B cell (primary cell): ENCODE measurements at regions not wholly inside any gene's neighbourhood (a gene's known extent, or its start where the extent isn't known, plus 50 kb on each side); places are given as distances from the start of the nearest gene placed in this dataset.

Source experiments
- ATAC-seq: fragments of 200-7000 bp; cut with Tn5 transposase; one replicate; pipeline ENCODE4 v1.10.0; 2021; ENCODE audit warnings: low read depth, mild to moderate bottlenecking, moderate number of reproducible peaks, moderate library complexity
- CTCF ChIA-PET: fragments of 350-600 bp; sonication (Branson Sonifier 250); formaldehyde crosslinking; loops from one replicate; lab custom pipeline; 2021; ENCODE audit warnings: antibody characterized with exemption, inconsistent platforms; lab: Charles Lee
- POLR2A ChIA-PET: fragments of 350-600 bp; sonication (Branson Sonifier 250); formaldehyde crosslinking; loops from one replicate; lab custom pipeline; 2021; ENCODE audit warnings: antibody characterized with exemption; lab: Charles Lee
- DNase-seq: peaks from one replicate; pipeline ENCODE4 v3.0.0; 2013
- H2AFZ ChIP-seq: 2 replicates; pipeline ENCODE4 v1.6.1; 2012; ENCODE audit warnings: mild to moderate bottlenecking, low read depth, low read length; ENCODE audit not compliant: insufficient read depth, poor library complexity, severe bottlenecking
- H3K27ac ChIP-seq, 2 donors: 1 replicate in 1 of 2; 2 replicates in 1 of 2; pipeline ENCODE4 v1.5.1; 2012 to 2013; ENCODE audit warnings: low read length in 2 of 2, mild to moderate bottlenecking in 2 of 2, moderate library complexity in 1 of 2
- H3K27me3 ChIP-seq, 4 experiments: fragments of 200-600 bp in 1 of 4; sonication (generic) in 1 of 4; replicated peaks in 1 of 4; 1 replicate in 2 of 4; 2 replicates in 2 of 4; pipeline versions ENCODE4 v1.6.1 to v1.7.0; 2013 to 2016; ENCODE audit warnings: low read length in 3 of 4, mild to moderate bottlenecking in 2 of 4, mixed read lengths in 1 of 4, moderate library complexity in 1 of 4; ENCODE audit not compliant: insufficient read depth in 4 of 4, control insufficient read depth in 3 of 4; ENCODE audit errors: control extremely low read depth in 1 of 4
- H3K36me3 ChIP-seq, 2 experiments: replicated peaks in 1 of 2; 1 replicate in 1 of 2; 2 replicates in 1 of 2; pipeline versions ENCODE4 v1.6.1 to v1.7.1; 2013; ENCODE audit warnings: low read length in 1 of 2; ENCODE audit not compliant: insufficient read depth in 2 of 2, control insufficient read depth in 1 of 2; ENCODE audit errors: control extremely low read depth in 1 of 2, extremely low read depth in 1 of 2
- H3K4me1 ChIP-seq, 2 donors: fragments of 200-600 bp in 1 of 2; sonication (generic) in 1 of 2; 1 replicate in 1 of 2; 2 replicates in 1 of 2; pipeline versions ENCODE4 v1.5.1 to v1.6.1; 2013 to 2017; ENCODE audit warnings: low read length in 2 of 2; ENCODE audit not compliant: control insufficient read depth in 2 of 2, insufficient read depth in 2 of 2
- H3K4me2 ChIP-seq: replicated peaks from 2 replicates; pipeline ENCODE3; 2012; ENCODE audit warnings: mild to moderate bottlenecking, low read depth, low read length; ENCODE audit not compliant: poor library complexity, severe bottlenecking
- H3K4me3 ChIP-seq, 5 experiments: fragments of 200-600 bp in 1 of 5; sonication (generic) in 1 of 5; 1 replicate in 3 of 5; 2 replicates in 2 of 5; pipeline versions ENCODE4 v1.5.1 to v1.7.0; 2011 to 2016; ENCODE audit warnings: low read length in 4 of 5, mild to moderate bottlenecking in 4 of 5, low read depth in 2 of 5, control low read depth in 1 of 5, moderate library complexity in 1 of 5; ENCODE audit not compliant: insufficient read depth in 1 of 5; ENCODE audit errors: control extremely low read depth in 1 of 5, extremely low read depth in 1 of 5
- H3K79me2 ChIP-seq: fragments of 200-600 bp; sonication (generic); one replicate; pipeline ENCODE4 v1.6.0; 2016; ENCODE audit warnings: low read length; ENCODE audit not compliant: control insufficient read depth, insufficient read depth
- H3K9ac ChIP-seq: fragments of 200-600 bp; sonication (generic); 2 replicates; pipeline ENCODE4 v1.6.1; 2017; ENCODE audit warnings: mild to moderate bottlenecking, low read length, moderate library complexity
- H3K9me3 ChIP-seq, 3 donors: one replicate each; pipeline versions ENCODE4 v1.6.1 to v1.7.1; 2013; ENCODE audit warnings: low read length in 2 of 3; ENCODE audit not compliant: control insufficient read depth in 2 of 3, insufficient read depth in 1 of 3; ENCODE audit errors: control extremely low read depth in 1 of 3
- H4K20me1 ChIP-seq: 2 replicates; pipeline ENCODE4 v1.6.0; 2012; ENCODE audit warnings: mild to moderate bottlenecking, low read length; ENCODE audit not compliant: insufficient read depth, control insufficient read depth, poor library complexity, severe bottlenecking
- H3K27ac Mint-ChIP-seq: one replicate; pipeline ENCODE4 v1.8.0; 2021; ENCODE audit warnings: mixed read lengths
- H3K27me3 Mint-ChIP-seq: one replicate; pipeline ENCODE4 v1.8.0; 2021; ENCODE audit warnings: mixed read lengths
- H3K4me1 Mint-ChIP-seq: one replicate; pipeline ENCODE4 v1.8.0; 2021; ENCODE audit warnings: mixed read lengths
- H3K4me3 Mint-ChIP-seq: one replicate; pipeline ENCODE4 v1.8.0; 2021; ENCODE audit warnings: mixed read lengths
- H3K9me3 Mint-ChIP-seq: one replicate; pipeline ENCODE4 v1.8.0; 2022; ENCODE audit warnings: mixed read lengths; ENCODE audit not compliant: insufficient read depth
- EZH2 ChIP-seq: IDR thresholded peaks from 2 replicates; pipeline ENCODE4 v1.6.1; 2012; ENCODE audit warnings: borderline replicate concordance, low read depth, mild to moderate bottlenecking, moderate library complexity, low read length; ENCODE audit not compliant: insufficient read depth, poor library complexity, severe bottlenecking
- WGBS: methylation state at CpG from one replicate; pipeline ENCODE4 v1.1.5; 2013; ENCODE audit warnings: missing lambda C conversion rate; ENCODE audit not compliant: insufficient coverage; 5-methylcytosine and 5-hydroxymethylcytosine counted together
- intact Hi-C: fragments of 100-400 bp; cut with micrococcal nuclease; formaldehyde crosslinking; loops from one replicate; pipeline ENCODE4 v1.10.0; 2022
- TF ChIP-seq, protein P1 (sequence below): fragments of 200-600 bp; IDR thresholded peaks from one replicate; pipeline ENCODE4 v1.8.0; 2022; ENCODE audit warnings: antibody characterized with exemption, mild to moderate bottlenecking

DNA sequence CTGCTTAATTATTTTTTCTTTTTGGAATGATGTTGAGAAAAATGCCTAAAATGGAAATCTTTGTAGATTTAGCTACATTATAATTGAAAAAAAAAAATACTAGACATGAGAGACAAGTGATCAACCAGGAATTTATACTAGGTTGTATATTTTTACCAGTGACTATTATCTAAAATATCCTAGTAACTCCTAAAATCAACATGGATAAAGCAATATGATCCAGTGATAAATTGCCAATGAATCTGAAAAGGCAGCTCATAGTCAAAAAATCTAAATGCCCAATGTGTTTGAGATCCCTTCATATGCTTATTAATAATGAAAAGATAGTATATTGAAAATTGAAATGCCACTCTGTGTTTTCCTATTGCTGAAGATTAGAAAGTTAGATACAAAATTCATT, 778.2 kb downstream of the MTRR start:
- Histone ChIP-seq H3K27ac (no peak overlapping the region), H2AFZ (no peak overlapping the region), H3K36me3 (no peaks in the 10 kb centered on the region), H4K20me1 (no peaks in the 10 kb centered on the region), H3K4me2 (no peak overlapping the region), H3K79me2 (no peaks in the 10 kb centered on the region), H3K9ac (no peak overlapping the region), H3K27me3 (no peaks in the 10 kb centered on the region), H3K4me1 (no peaks in the 10 kb centered on the region), H3K9me3 (no peaks in the 10 kb centered on the region), H3K4me3 (no peak overlapping the region)
- no peaks in the 10 kb centered on the region for H3K27me3 Mint-ChIP-seq
- no peak overlapping the region for H3K27ac Mint-ChIP-seq
- TF ChIP-seq, protein P1, sequence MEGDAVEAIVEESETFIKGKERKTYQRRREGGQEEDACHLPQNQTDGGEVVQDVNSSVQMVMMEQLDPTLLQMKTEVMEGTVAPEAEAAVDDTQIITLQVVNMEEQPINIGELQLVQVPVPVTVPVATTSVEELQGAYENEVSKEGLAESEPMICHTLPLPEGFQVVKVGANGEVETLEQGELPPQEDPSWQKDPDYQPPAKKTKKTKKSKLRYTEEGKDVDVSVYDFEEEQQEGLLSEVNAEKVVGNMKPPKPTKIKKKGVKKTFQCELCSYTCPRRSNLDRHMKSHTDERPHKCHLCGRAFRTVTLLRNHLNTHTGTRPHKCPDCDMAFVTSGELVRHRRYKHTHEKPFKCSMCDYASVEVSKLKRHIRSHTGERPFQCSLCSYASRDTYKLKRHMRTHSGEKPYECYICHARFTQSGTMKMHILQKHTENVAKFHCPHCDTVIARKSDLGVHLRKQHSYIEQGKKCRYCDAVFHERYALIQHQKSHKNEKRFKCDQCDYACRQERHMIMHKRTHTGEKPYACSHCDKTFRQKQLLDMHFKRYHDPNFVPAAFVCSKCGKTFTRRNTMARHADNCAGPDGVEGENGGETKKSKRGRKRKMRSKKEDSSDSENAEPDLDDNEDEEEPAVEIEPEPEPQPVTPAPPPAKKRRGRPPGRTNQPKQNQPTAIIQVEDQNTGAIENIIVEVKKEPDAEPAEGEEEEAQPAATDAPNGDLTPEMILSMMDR = no peak
- TF ChIP-seq EZH2 = no peak
- no peaks in the 10 kb centered on the region for H3K4me1 Mint-ChIP-seq
- DNase-seq (no peak), ATAC-seq (no peak)
- intact Hi-C loops = no loop called here
- peaks cover under 1% of the 10 kb centered on the region for H3K9me3 Mint-ChIP-seq
- ChIA-PET POLR2A (no interaction called here), CTCF (no interaction called here)
- no peak overlapping the region for H3K4me3 Mint-ChIP-seq

DNA sequence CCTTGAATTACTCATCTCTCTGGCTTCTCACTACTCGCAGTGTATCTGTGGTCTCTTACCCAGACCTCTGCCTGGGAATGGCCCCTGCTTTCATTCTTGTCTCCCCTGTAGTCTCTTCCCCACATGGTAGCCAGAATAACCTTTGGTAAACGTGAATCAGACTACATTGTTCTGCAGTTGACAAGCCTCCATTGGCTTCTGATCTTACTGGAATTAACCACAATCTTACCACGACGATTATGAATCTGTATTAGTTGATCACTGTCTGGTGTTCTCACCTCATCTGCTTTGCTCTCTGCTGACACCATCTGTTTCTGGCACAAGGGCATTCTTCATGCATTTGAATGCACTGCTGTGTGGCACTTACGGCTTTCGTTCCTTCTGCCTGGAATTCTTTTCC, 781.2 kb downstream of the MTRR start:
- Histone ChIP-seq H3K9me3 (no peaks in the 10 kb centered on the region), H3K36me3 (no peaks in the 10 kb centered on the region), H4K20me1 (no peaks in the 10 kb centered on the region), H2AFZ (no peak overlapping the region), H3K4me2 (no peak overlapping the region), H3K27me3 (no peaks in the 10 kb centered on the region), H3K4me3 (no peak overlapping the region), H3K9ac (no peak overlapping the region), H3K27ac (no peak overlapping the region), H3K4me1 (no peaks in the 10 kb centered on the region), H3K79me2 (no peaks in the 10 kb centered on the region)
- CTCF ChIA-PET = no interaction called here
- POLR2A ChIA-PET = no interaction called here
- Mint-ChIP-seq H3K9me3 (no peaks in the 10 kb centered on the region), H3K4me3 (no peak overlapping the region), H3K27ac (no peak overlapping the region), H3K27me3 (no peaks in the 10 kb centered on the region), H3K4me1 (no peaks in the 10 kb centered on the region)
- no peak for TF ChIP-seq EZH2
- TF ChIP-seq, protein P1 = no peak
- DNase-seq (no peak), ATAC-seq (no peak)
- intact Hi-C loops = no loop called here
- whole genome bisulfite sequencing = 86% methylated on average over 6 of the region's 6 CpGs
